Activated CD4-positive, CD25-positive, alpha-beta regulatory T cell treated with anti-CD3 and anti-CD28 coated beads, Interleukin-2, amount 50 U/mL, for 24 hours (primary cell): ENCODE measurements at regions not wholly inside any gene's neighbourhood (a gene's known extent, or its start where the extent isn't known, plus 50 kb on each side); places are given as distances from the start of the nearest gene placed in this dataset.
"Not testable (repeated sequence)": the region's sequence is repeated elsewhere in the genome, so short reads cannot be mapped to it uniquely, and the experiment has no call there.

Source experiments
- ATAC-seq, 2 donors: fragments of 150-1000 bp; cut with Tn5 transposase; one replicate each; pipeline ENCODE4 v1.10.0; 2021; ENCODE audit warnings: mild to moderate bottlenecking in 1 of 2, moderate library complexity in 1 of 2

DNA sequence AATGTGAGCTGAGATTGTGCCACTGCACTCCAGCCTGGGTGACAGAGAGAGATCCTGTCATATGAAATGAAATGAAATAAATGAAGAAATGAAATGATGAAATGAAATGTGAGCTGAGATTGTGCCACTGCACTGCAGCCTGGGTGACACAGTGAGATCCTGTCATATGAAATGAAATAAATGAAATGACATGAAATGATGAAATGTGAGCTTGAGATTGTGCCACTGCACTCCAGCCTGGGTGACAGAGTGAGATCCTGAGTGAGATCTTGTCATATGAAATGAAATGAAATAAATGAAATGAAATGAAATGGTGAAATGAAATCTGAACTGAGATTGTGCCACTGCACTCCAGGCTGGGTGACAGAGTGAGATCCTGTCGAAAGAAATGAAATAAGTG lies 58.2 kb upstream of the FAN1 start:
- not testable (repeated sequence) for ATAC-seq
